ENCODE measurements at regions not wholly inside any gene's neighbourhood (a gene's known extent, or its start where the extent isn't known, plus 50 kb on each side); places are given as distances from the start of the nearest gene placed in this dataset.

DNA sequence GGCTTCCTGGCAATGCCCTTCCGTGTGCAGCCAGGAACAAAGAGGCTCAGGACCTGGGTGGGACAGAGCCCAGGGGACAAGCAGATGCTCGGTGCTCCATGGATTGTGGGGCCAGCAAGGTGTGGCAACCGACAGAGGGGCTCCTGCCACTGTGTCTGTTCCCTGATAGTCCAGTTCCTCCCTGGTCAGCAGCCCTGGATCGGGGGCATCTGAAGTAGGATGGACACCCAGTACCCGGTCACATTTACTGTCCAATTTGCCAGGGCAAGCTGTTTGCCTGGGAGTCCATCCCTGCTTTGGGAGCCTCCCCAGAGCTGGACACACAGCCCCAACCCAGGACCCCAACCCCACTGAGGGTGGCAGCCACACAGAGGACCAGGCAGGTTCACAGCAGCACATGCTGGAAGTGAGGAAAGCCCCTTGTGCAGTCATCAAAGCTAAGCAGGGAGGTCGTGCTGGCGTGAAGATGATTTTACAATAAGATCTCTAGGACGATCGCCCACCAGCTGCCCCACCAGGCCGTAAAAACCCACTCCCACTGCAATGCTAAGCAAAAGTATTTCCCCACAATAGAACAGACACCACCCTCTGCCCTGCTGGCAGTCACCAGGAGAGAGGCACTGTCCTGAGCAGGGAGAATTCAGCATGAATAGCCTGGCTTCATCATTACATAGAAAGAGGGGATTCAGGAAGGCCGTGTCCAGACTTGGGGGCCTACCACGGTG, 141.7 kb downstream of the NDUFA10 start (continued):
- TF ChIP-seq, protein P1, sequence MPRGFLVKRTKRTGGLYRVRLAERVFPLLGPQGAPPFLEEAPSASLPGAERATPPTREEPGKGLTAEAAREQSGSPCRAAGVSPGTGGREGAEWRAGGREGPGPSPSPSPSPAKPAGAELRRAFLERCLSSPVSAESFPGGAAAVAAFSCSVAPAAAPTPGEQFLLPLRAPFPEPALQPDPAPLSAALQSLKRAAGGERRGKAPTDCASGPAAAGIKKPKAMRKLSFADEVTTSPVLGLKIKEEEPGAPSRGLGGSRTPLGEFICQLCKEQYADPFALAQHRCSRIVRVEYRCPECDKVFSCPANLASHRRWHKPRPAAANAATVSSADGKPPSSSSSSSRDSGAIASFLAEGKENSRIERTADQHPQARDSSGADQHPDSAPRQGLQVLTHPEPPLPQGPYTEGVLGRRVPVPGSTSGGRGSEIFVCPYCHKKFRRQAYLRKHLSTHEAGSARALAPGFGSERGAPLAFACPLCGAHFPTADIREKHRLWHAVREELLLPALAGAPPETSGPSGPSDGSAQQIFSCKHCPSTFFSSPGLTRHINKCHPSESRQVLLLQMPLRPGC (tag by site-specific recombination; IDR thresholded peaks at IDR 0.05), result no peak

- TF ChIP-seq ZNF354C (tag by site-specific recombination; IDR thresholded peaks at IDR 0.05; ENCODE audit: borderline replicate concordance, low read depth) (no peak), ZNF16 (tag by site-specific recombination; IDR thresholded peaks at IDR 0.05; ENCODE audit: low read depth) (no peak), ZNF624 (tag by site-specific recombination; IDR thresholded peaks at IDR 0.05) (no peak), ZFP37 (tag by site-specific recombination; IDR thresholded peaks at IDR 0.05) (no peak), ZBTB1 (tag by site-specific recombination; IDR thresholded peaks at IDR 0.05) (no peak), ZNF747 (tag by site-specific recombination; IDR thresholded peaks at IDR 0.05) (no peak), ZNF530 (tag by site-specific recombination; IDR thresholded peaks at IDR 0.05; ENCODE audit: low read depth) (no peak)
- TF ChIP-seq, protein P1 (tag by site-specific recombination; IDR thresholded peaks at IDR 0.05), result no peak
- Histone ChIP-seq H3K36me3 (ENCODE audit: control insufficient read depth in 2 of 2, insufficient read depth in 1 of 2, low read length in 2 of 2) (no peaks in the 10 kb centered on the region), H3K9me3 (ENCODE audit: control insufficient read depth, insufficient read depth, low read depth, low read length) (no peaks in the 10 kb centered on the region), H3K4me1 (ENCODE audit: control insufficient read depth, insufficient read depth, low read length) (peaks cover 6% of the 10 kb centered on the region), H3K27ac (ENCODE audit: extremely low read depth, low read depth, low read length) (no peak overlapping the region), H3K4me3 (ENCODE audit: low read depth, low read length) (no peak overlapping the region)
- CTCF ChIA-PET, result interaction anchor here (0.5 to 1.7 kb wide), 13 partner anchors 9 to 1771 kb away, joined by 3 to 10 read pairs (median 4); no protein-coding TSS in a partner anchor
- POLR2A ChIA-PET, result no interaction called here
Observed at GRCh38 chr2:239882781-239883180, 142.4 kb downstream of the NDUFA10 start.

DNA sequence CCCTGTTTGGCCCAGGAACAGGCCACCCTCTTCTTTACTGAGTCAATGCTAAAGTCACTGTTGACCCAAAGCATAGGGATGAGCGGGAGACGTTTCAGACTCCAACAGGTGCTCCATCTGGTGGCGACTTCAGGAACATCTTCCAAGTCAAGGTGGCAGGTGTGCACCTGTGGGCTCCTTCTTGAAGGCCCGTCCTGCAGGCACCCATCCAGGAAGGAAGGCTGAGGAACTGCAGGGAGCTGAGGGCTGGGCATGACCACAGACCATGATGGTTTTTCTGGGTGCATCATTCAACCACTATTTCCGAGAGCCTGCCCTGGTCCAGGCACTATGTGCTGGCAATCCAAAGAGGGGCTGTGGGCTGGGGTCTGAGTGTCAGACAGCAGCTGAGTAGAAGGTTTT, 142.8 kb downstream of the NDUFA10 start:
- CTCF ChIA-PET, result interaction anchor here (0.6 to 1.7 kb wide), 11 partner anchors 9 to 1770 kb away, joined by 3 to 10 read pairs (median 4); no protein-coding TSS in a partner anchor
- Histone ChIP-seq H3K36me3 (ENCODE audit: control insufficient read depth in 2 of 2, insufficient read depth in 1 of 2, low read length in 2 of 2) (no peaks in the 10 kb centered on the region), H3K4me1 (ENCODE audit: control insufficient read depth, insufficient read depth, low read length) (peaks cover 6% of the 10 kb centered on the region), H3K27ac (ENCODE audit: extremely low read depth, low read depth, low read length) (no peak overlapping the region; the same call in 1 of the 2 replicates), H3K9me3 (ENCODE audit: control insufficient read depth, insufficient read depth, low read depth, low read length) (no peaks in the 10 kb centered on the region), H3K4me3 (ENCODE audit: low read depth, low read length) (no peak overlapping the region)
- TF ChIP-seq ZNF654 (tag by site-specific recombination; IDR thresholded peaks at IDR 0.05; ENCODE audit: low read depth) (peak; percentile 24; the same call in 1 of the 2 replicates), ZNF19 (tag by site-specific recombination; IDR thresholded peaks at IDR 0.05; ENCODE audit: low read depth) (no peak), ZNF114 (tag by site-specific recombination; IDR thresholded peaks at IDR 0.05) (no peak), SCRT2 (tag by site-specific recombination; IDR thresholded peaks at IDR 0.05) (peak; percentile 36; the same call in 1 of the 2 replicates)
- POLR2A ChIA-PET, result no interaction called here

- ChIA-PET CTCF (interaction anchor here (0.6 to 1.7 kb wide), 7 partner anchors 10 to 501 kb away, joined by 3 to 10 read pairs (median 4); no protein-coding TSS in a partner anchor), POLR2A (no interaction called here)
- Histone ChIP-seq H3K9me3 (ENCODE audit: control insufficient read depth, insufficient read depth, low read depth, low read length) (no peaks in the 10 kb centered on the region), H3K4me3 (ENCODE audit: low read depth, low read length) (no peak overlapping the region), H3K4me1 (ENCODE audit: control insufficient read depth, insufficient read depth, low read length) (peaks cover 6% of the 10 kb centered on the region), H3K36me3 (ENCODE audit: control insufficient read depth in 2 of 2, insufficient read depth in 1 of 2, low read length in 2 of 2) (no peaks in the 10 kb centered on the region), H3K27ac (ENCODE audit: extremely low read depth, low read depth, low read length) (no peak overlapping the region; the same call in 1 of the 2 replicates)
- TF ChIP-seq, protein P2, sequence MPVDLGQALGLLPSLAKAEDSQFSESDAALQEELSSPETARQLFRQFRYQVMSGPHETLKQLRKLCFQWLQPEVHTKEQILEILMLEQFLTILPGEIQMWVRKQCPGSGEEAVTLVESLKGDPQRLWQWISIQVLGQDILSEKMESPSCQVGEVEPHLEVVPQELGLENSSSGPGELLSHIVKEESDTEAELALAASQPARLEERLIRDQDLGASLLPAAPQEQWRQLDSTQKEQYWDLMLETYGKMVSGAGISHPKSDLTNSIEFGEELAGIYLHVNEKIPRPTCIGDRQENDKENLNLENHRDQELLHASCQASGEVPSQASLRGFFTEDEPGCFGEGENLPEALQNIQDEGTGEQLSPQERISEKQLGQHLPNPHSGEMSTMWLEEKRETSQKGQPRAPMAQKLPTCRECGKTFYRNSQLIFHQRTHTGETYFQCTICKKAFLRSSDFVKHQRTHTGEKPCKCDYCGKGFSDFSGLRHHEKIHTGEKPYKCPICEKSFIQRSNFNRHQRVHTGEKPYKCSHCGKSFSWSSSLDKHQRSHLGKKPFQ (tag by site-specific recombination; IDR thresholded peaks at IDR 0.05), result no peak
- TF ChIP-seq GFI1B (tag by site-specific recombination; IDR thresholded peaks at IDR 0.05) (peak; percentile 58; the same call in 1 of the 2 replicates), GLIS1 (tag by site-specific recombination; IDR thresholded peaks at IDR 0.05) (peak; percentile 73), ZIC2 (tag by site-specific recombination; IDR thresholded peaks at IDR 0.05) (peak; percentile 41), PRDM1 (tag by site-specific recombination; IDR thresholded peaks at IDR 0.05) (no peak), PBX3 (CRISPR knock-in tag; IDR thresholded peaks at IDR 0.05) (no peak), GLIS2 (tag by site-specific recombination; IDR thresholded peaks at IDR 0.05) (no peak), ZNF24 (tag by site-specific recombination; IDR thresholded peaks at IDR 0.05) (no peak), ZNF140 (tag by site-specific recombination; IDR thresholded peaks at IDR 0.05) (no peak), HOXA7 (CRISPR knock-in tag; IDR thresholded peaks at IDR 0.05; ENCODE audit: borderline replicate concordance) (no peak), ZNF623 (tag by site-specific recombination; IDR thresholded peaks at IDR 0.05) (no peak)
Observed at GRCh38 chr2:239881561-239882320, 143.4 kb downstream of the NDUFA10 start.

Measured in HEK293 (cell line).